Prostate gland (tissue), 2 donors: ENCODE measurements at regions not wholly inside any gene's neighbourhood (a gene's known extent, or its start where the extent isn't known, plus 50 kb on each side); places are given as distances from the start of the nearest gene placed in this dataset.
"Not testable (repeated sequence)": the region's sequence is repeated elsewhere in the genome, so short reads cannot be mapped to it uniquely, and the experiment has no call there.

Experiments
- DNase-seq: peaks from one replicate; pipeline ENCODE4 v3.0.0-alpha.2; 2019; ENCODE audit warnings: low spot score
- H3K27ac ChIP-seq, 2 donors: fragments of 200-600 bp; sonication (generic); 2 replicates each; pipeline ENCODE4 v1.5.1; 2017 to 2019
- H3K27me3 ChIP-seq: fragments of 200-600 bp; sonication (generic); replicated peaks from 2 replicates; pipeline ENCODE4 v1.5.1; 2019; ENCODE audit not compliant: insufficient read depth
- H3K36me3 ChIP-seq, 2 donors: fragments of 200-600 bp; sonication (generic); 1 replicate in 1 of 2; 2 replicates in 1 of 2; pipeline versions ENCODE4 v1.5.1 to v1.8.1; 2017 to 2019
- H3K4me1 ChIP-seq: fragments of 200-600 bp; sonication (generic); replicated peaks from 2 replicates; pipeline ENCODE4 v1.5.1; 2019
- H3K4me3 ChIP-seq, 2 donors: fragments of 200-600 bp; sonication (generic); 2 replicates each; pipeline ENCODE4 v1.5.1; 2017 to 2019
- H3K9me3 ChIP-seq: fragments of 200-600 bp; sonication (generic); 2 replicates; pipeline ENCODE4 v1.5.1; 2017
- POLR2A ChIP-seq: fragments of 450-650 bp; IDR thresholded peaks from one replicate; pipeline ENCODE4 v1.6.1; 2016; ENCODE audit warnings: antibody characterized with exemption, mild to moderate bottlenecking
- POLR2AphosphoS5 ChIP-seq: sonication (generic); formaldehyde crosslinking; IDR thresholded peaks from one replicate; pipeline ENCODE4 v1.6.1; 2017; ENCODE audit warnings: antibody characterized with exemption
- WGBS: methylation state at CpG from one replicate; pipeline ENCODE4 v1.1.5; 2018; 5-methylcytosine and 5-hydroxymethylcytosine counted together
- intact Hi-C: fragments of 100-400 bp; cut with DNase I; formaldehyde crosslinking; loops from one replicate; pipeline ENCODE4 v1.14.2; 2022
- TF ChIP-seq, protein P1 (sequence below), 4 experiments: fragments of 200-600 bp in 2 of 4; fragments of 450-650 bp in 2 of 4; sonication (generic) in 2 of 4; IDR thresholded peaks; 1 replicate in 3 of 4; 2 replicates in 1 of 4; pipeline ENCODE4 v1.5.1; 2016 to 2019; ENCODE audit warnings: antibody characterized with exemption in 4 of 4, mild to moderate bottlenecking in 2 of 4, moderate library complexity in 2 of 4

DNA sequence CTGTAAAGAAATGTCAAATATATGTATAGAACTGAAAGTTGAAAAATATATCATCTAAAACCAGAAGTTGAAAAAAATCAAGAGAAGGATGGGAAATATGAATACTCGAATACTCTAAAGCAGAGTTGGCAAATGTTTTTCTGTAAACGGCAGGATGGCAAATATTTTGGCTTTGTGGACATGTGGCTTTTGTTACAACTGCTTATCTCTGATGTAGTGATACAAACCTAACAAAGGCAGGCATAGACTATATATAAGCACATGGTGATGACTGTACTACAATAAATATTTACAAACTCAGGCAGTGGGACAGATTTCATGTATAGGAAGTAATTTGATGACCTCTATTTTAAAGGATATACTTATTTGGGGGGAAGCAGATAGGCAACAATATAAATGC, 224.6 kb upstream of the LRRTM4 start:
- WGBS = 20% methylated on average over 2 of the region's 2 CpGs
- intact Hi-C loops = no loop called here
- no peaks in the 10 kb centered on the region for H3K36me3 ChIP-seq

DNA sequence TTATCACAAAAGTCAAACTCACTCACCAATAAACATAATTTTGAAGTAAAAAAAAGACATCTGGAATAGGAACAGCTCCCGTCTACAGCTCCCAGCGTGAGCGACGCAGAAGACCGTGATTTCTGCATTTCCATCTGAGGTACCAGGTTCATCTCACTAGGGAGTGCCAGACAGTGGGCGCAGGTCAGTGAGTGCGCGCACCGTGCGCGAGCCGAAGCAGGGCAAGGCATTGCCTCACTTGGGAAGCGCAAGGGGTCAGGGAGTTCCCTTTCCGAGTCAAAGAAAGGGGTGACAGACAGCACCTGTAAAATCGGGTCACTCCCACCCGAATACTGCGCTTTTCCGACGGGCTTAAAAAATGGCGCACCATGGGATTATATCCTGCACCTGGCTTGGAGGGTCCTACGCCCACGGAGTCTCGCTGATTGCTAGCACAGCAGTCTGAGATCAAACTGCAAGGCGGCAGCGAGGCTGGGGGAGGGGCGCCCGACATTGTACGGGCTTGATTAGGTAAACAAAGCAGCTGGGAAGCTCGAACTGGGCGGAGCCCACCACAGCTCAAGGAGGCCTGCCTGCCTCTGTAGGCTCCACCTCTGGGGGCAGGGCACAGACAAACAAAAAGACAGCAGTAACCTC, 231.7 kb upstream of the LRRTM4 start:
- DNase-seq, H3K36me3 ChIP-seq, intact Hi-C loops, H3K4me1 ChIP-seq, H3K4me3 ChIP-seq, H3K27ac ChIP-seq, H3K27me3 ChIP-seq, H3K9me3 ChIP-seq: not testable (repeated sequence)
- 79% methylated on average over 30 of the region's 30 CpGs for WGBS

More for the DNA sequence above, 224.6 kb upstream of the LRRTM4 start:
- Histone ChIP-seq H3K4me1 (no peaks in the 10 kb centered on the region), H3K27ac (no peak overlapping the region), H3K4me3 (no peak overlapping the region), H3K27me3 (no peaks in the 10 kb centered on the region), H3K9me3 (no peaks in the 10 kb centered on the region)
- DNase-seq = no peak
- TF ChIP-seq POLR2A = no peak
- TF ChIP-seq, protein P1, sequence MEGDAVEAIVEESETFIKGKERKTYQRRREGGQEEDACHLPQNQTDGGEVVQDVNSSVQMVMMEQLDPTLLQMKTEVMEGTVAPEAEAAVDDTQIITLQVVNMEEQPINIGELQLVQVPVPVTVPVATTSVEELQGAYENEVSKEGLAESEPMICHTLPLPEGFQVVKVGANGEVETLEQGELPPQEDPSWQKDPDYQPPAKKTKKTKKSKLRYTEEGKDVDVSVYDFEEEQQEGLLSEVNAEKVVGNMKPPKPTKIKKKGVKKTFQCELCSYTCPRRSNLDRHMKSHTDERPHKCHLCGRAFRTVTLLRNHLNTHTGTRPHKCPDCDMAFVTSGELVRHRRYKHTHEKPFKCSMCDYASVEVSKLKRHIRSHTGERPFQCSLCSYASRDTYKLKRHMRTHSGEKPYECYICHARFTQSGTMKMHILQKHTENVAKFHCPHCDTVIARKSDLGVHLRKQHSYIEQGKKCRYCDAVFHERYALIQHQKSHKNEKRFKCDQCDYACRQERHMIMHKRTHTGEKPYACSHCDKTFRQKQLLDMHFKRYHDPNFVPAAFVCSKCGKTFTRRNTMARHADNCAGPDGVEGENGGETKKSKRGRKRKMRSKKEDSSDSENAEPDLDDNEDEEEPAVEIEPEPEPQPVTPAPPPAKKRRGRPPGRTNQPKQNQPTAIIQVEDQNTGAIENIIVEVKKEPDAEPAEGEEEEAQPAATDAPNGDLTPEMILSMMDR (IDR thresholded peaks at IDR 0.05) = no peak
- TF ChIP-seq POLR2AphosphoS5 = no peak

DNA sequence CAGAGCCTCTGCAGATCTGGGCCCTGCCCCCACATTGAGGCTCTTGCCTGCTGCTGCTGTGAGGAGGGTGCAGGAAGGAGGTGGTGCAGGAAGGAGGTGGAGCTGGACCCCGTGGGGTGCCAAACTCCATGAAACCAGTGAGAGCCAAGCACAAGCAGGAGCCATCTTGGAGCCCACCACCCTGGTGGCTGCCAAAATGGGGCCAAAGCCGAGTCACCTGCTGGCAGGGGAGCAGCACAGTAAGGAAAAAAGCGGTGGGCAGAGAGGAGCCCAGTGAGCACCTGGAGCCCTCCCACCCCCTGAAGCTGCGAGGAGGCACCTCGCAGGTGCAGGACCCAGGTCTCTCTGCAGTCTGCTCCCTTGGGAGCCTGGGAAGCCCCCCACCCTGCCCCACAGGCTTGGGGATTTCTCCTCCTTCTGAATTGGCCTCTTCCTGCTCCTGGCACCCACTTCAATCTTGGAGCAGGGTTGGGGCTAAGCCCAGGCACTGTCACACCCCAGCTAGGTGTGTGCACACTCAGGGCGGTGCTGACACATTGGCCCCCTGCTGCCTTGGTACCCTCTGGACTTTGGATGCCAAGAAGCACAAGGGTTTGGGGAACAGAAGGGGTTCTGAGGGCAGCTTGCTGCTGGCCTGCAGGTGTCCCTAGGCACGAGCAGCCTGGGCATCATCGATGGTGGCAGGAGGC, 245.4 kb upstream of the LRRTM4 start:
- 79% methylated on average over 8 of the region's 8 CpGs for WGBS
- no peak for DNase-seq
- Histone ChIP-seq H3K36me3 (no peaks in the 10 kb centered on the region), H3K4me3 (no peak overlapping the region), H3K27ac (no peak overlapping the region), H3K9me3 (no peaks in the 10 kb centered on the region), H3K27me3 (no peaks in the 10 kb centered on the region), H3K4me1 (no peaks in the 10 kb centered on the region)
- TF ChIP-seq POLR2AphosphoS5 = no peak
- TF ChIP-seq POLR2A = no peak
- TF ChIP-seq, protein P1 (IDR thresholded peaks at IDR 0.05) = no peak
- intact Hi-C loops = no loop called here

DNA sequence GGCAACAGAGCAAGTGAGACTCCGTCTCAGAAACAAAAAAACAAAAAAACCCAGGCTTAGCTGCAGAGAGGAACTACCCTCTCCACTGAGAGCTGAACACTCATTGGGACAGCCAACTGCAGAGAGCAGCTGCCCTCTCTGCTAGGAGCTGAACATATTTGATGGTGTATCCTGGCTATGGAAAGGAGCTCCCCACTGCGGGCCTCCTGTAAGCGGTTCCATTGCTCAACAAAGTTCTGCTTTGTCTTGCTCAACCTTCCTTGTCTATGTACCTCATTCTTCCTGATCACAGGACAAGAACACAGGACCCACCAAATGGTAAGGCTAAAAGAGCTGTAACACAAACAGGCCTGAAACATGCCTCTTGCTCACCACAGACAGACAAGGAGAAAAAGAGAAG, 246.3 kb upstream of the LRRTM4 start:
- H3K36me3 ChIP-seq = no peaks in the 10 kb centered on the region
- WGBS = 97% methylated on average over 3 of the region's 3 CpGs
- intact Hi-C loops = no loop called here
- no peak overlapping the region for H3K4me3 ChIP-seq
- no peaks in the 10 kb centered on the region for H3K9me3 ChIP-seq
- no peaks in the 10 kb centered on the region for H3K27me3 ChIP-seq
- TF ChIP-seq POLR2AphosphoS5 (no peak), POLR2A (no peak)
- TF ChIP-seq, protein P1 (IDR thresholded peaks at IDR 0.05) = no peak
- no peak for DNase-seq
- no peaks in the 10 kb centered on the region for H3K4me1 ChIP-seq
- H3K27ac ChIP-seq = no peak overlapping the region

DNA sequence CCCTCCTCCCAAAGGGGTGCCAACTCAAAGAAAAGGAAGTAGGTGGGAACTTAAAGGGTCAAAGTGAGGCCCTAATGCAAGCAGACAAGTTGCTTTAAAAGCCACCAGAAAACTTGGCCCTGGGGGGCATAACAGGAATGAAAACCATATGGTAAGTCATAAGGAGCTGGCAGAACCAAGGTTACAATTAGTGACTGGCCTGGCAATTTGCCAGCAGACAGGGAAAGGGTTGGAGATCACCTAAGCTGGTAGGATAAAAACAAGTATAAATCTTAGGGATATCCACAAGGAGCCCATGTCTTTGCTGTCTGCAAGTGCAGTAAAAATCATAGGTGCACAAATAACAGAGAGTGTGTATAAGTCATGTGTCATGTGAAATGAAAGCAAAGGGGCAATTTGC, 256.7 kb upstream of the LRRTM4 start:
- no peak for DNase-seq
- H3K9me3 ChIP-seq = no peaks in the 10 kb centered on the region
- no peak overlapping the region for H3K27ac ChIP-seq
- no peaks in the 10 kb centered on the region for H3K27me3 ChIP-seq
- TF ChIP-seq POLR2A = no peak
- TF ChIP-seq POLR2AphosphoS5 = no peak
- H3K36me3 ChIP-seq = no peaks in the 10 kb centered on the region
- H3K4me1 ChIP-seq = no peaks in the 10 kb centered on the region
- no peak overlapping the region for H3K4me3 ChIP-seq
- intact Hi-C loops = no loop called here

DNA sequence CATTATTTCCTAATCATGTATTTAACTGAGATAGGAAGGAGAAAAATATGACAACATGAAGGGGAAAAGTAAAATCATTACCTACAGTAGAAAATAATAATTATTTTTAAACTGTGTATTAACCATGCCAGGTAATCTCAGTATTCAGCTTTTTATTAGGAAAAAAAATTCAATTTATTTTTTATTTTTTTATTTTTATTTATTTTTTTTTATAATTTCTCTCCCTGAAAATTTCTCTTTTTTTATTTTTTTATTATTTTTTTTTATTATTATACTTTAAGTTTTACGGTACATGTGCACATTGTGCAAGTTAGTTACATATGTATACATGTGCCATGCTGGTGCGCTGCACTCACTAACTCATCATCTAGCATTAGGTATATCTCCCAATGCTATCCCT, 271.3 kb upstream of the LRRTM4 start:
- H3K4me1 ChIP-seq, H3K9me3 ChIP-seq, H3K27me3 ChIP-seq, H3K4me3 ChIP-seq, H3K36me3 ChIP-seq, DNase-seq, intact Hi-C loops, H3K27ac ChIP-seq: not testable (repeated sequence)
- WGBS = 96% methylated on average over 2 of the region's 2 CpGs
